Esophagus muscularis mucosa (tissue), 4 donors: ENCODE measurements at regions not wholly inside any gene's neighbourhood (a gene's known extent, or its start where the extent isn't known, plus 50 kb on each side); places are given as distances from the start of the nearest gene placed in this dataset.

ENCODE experiments used
- EP300 ChIP-seq: sonication (generic); formaldehyde crosslinking; IDR thresholded peaks from one replicate; pipeline ENCODE4 v1.6.1; 2017; ENCODE audit warnings: antibody characterized with exemption
- POLR2AphosphoS5 ChIP-seq, 2 donors: sonication (generic); formaldehyde crosslinking; IDR thresholded peaks; one replicate each; pipeline ENCODE4 v1.6.1; 2017; ENCODE audit warnings: antibody characterized with exemption in 2 of 2
- TF ChIP-seq, protein P1 (sequence below), 3 experiments: fragments of 200-600 bp in 2 of 3; fragments of 450-650 bp in 1 of 3; sonication (generic) in 2 of 3; IDR thresholded peaks; one replicate each; pipeline ENCODE4 v1.5.1; 2017 to 2019; ENCODE audit warnings: antibody characterized with exemption in 3 of 3, mild to moderate bottlenecking in 2 of 3, moderate library complexity in 1 of 3

- TF ChIP-seq POLR2AphosphoS5 (IDR thresholded peaks at IDR 0.05) (no peak), EP300 (no peak)
- TF ChIP-seq, protein P1, sequence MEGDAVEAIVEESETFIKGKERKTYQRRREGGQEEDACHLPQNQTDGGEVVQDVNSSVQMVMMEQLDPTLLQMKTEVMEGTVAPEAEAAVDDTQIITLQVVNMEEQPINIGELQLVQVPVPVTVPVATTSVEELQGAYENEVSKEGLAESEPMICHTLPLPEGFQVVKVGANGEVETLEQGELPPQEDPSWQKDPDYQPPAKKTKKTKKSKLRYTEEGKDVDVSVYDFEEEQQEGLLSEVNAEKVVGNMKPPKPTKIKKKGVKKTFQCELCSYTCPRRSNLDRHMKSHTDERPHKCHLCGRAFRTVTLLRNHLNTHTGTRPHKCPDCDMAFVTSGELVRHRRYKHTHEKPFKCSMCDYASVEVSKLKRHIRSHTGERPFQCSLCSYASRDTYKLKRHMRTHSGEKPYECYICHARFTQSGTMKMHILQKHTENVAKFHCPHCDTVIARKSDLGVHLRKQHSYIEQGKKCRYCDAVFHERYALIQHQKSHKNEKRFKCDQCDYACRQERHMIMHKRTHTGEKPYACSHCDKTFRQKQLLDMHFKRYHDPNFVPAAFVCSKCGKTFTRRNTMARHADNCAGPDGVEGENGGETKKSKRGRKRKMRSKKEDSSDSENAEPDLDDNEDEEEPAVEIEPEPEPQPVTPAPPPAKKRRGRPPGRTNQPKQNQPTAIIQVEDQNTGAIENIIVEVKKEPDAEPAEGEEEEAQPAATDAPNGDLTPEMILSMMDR (IDR thresholded peaks at IDR 0.05), result no peak
Measured at GRCh38 chr4:43146198-43146597, 253.7 kb downstream of the GRXCR1 start.
